Smooth muscle cell of the brain vasculature (primary cell): ENCODE measurements at regions not wholly inside any gene's neighbourhood (a gene's known extent, or its start where the extent isn't known, plus 50 kb on each side); places are given as distances from the start of the nearest gene placed in this dataset.
"Not testable (repeated sequence)": the region's sequence is repeated elsewhere in the genome, so short reads cannot be mapped to it uniquely, and the experiment has no call there.

ENCODE experiments used
- DNase-seq: peaks from one replicate; pipeline ENCODE4 v3.0.0-alpha.2; 2012; ENCODE audit warnings: low read depth, low spot score

GRCh38 chr5:67880876-67881275 is 334.7 kb upstream of the PIK3R1 start:
- DNase-seq = no peak

DNA sequence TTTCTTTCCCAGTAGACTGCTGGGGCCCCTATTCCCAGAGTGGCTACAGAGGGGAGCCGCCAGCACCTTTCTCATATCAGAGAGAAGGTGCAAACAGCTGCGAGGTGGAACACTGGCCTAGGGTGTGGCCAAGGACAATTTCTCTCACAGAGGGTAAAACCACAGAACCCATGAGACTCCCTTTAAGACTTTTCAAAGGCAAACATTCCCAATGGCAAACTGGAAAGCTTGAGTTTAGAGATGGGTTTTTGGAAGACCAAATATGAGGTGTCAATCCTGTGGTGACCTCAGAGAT is 335.1 kb upstream of the PIK3R1 start:
- no peak for DNase-seq

DNA sequence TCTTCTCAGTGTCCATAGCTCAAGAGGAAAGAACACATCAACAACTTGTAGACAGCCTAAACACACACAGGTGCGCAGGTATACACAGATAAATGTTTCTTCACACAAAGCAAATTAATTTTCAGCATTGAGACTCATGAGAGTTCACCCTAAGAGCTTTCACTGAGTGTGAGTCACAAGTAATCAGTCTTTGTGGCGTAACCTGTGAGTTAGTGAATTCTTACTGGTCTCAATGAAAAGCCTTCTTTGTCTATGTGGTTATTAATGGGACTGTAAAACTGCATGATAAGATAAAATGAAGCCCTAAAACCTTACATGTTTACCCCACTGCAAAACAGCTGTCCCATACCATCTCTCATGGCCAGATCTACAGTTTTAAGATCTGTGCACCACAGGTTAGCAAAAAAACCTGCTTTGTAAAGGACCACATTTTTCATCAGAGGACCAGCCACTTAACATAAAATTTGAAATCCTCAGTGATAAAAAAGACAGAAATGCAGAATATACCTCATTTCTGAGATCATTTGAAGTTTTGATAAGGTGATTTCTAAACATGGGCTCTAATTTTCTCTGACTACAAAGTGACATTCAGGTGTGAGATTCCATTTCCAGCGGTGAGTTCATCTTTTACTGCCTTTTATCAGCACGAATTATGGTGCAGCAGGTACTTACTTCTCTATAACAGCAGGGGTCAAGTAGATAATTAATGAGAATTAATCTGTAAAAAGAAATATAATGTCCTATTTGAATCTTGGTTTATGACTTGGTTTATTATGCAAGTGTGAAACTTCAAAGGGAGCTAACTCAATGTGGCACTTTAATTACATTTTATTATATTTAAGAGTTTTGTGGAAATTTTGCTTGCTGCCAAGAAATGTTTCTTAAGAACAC is 335.7 kb upstream of the PIK3R1 start:
- DNase-seq = no peak

DNA sequence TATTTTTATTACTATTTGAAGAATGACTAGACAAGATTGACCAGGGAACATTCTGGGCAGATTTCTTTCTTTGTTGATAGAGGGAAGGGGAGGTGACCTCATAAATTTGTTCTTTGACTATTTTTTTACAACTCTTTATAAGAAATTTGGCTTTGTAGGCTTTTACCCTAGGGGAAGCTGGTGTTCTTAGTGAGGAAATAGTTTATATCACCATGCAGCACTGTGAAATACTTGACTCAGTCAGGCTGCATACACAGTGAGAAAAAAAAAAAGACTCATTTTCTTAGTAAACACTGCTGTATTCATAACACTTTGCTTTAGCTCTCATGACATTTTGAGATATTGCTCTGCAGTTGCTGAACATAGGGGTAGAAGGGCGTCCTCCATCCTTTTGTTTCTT is 336.6 kb upstream of the PIK3R1 start:
- no peak for DNase-seq

DNA sequence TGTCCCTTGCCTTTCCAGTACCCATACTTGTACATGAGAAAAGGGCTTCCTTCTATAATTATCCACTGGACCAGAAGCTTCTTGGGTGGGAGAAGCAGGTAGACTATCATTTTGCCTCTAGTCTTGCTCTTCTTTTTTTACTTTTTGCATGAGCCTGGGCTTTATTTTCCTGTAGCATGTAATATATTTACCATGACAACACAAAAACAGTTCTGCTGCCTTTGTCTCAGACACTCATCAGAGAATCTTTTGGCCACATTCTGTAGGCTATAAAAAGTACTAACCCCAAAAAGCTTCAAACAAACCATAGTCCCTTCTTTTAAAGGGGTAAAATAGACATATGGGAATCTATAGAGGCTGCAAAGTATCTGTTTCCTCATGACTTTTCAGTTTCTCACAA is 339.2 kb upstream of the PIK3R1 start:
- no peak for DNase-seq

DNA sequence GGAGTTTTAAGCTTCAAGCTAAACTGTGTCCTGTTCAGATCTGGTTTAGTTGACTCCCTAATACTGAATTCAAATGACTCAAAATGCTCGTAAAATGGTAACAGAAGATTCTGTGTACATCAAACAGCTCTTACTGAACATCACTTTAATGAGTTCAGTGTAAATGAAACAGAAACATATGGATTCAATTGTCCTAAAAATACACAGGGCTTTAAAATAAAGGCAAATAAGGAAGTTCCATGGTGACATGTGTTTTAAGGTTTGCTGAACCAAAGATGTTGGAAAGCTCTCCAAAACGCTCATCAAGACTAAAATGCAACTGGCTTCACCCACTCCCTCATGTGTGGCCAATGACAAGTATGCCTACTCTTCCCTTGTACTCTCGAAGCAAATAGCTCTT is 340.0 kb upstream of the PIK3R1 start:
- no peak for DNase-seq

- no peak for DNase-seq
Observed at GRCh38 chr5:67873935-67874334, 341.6 kb upstream of the PIK3R1 start.

DNA sequence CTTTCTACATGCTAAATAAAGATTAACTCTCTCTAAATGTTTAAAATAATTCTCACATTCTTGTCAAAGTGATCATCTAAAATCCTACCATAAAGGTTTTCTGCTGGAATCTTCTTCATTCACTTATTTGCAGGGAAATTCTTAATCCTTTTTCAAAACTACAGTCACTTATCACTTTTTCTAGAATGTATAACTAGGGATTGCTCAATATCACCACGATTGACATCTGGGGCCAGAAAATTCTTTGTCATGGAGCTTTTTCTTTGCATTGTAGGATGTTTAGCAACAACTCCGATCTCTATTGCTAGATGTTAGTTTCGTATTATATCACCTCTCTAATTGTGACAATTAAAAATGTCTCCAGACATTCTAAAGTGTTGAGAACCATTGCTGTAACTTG is 344.9 kb upstream of the PIK3R1 start:
- DNase-seq = no peak

GRCh38 chr5:67864335-67864734 is 351.2 kb upstream of the PIK3R1 start:
- not testable (repeated sequence) for DNase-seq

DNA sequence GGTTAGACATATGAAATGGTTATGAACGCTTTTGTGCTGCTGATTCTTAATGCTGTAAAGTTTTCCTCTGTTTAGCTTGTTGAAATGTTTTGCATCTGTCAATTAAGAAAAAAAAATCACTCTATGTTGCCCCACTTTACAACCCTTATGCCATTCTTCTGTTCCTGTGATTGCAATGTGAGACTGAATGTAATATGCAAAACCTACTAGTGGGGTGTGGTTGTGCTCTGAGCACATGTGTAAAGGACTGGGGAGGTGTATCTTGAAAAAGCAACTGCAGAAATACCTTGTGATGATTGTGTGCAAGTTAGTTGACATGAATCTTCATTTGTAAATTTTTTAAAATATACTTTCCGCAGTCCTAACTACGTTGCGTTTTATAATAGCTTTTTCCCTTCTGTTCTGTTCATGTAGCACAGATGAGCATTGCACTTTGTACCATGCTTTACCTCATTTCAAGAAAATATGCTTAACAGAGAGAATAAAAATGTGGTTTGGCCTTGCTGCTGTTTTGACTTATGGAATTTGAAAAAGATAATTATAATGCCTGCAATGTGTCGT is 357.0 kb upstream of the PIK3R1 start:
- DNase-seq = no peak

- no peak for DNase-seq
Observed at GRCh38 chr5:67857502-67857901, 358.1 kb upstream of the PIK3R1 start.

DNA sequence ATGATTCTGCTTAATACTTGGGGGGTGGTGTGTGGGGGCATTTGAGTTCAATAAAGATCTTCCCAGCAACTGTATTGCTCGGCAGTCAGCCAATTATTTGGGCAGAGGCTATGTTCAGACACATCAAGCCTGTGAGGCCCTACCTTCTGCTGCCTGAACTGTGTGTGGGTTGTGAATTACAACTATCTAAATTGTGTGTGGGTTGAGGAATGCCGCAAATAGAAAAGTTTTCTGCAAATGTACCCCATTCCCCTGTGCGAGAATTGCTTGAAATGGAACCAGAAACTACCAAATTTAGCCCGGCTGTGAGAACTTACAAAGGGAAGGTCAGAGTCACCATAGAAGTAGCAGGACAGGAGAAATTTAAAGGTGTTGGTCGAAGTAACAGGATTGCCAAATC is 360.0 kb upstream of the PIK3R1 start:
- DNase-seq = no peak

DNA sequence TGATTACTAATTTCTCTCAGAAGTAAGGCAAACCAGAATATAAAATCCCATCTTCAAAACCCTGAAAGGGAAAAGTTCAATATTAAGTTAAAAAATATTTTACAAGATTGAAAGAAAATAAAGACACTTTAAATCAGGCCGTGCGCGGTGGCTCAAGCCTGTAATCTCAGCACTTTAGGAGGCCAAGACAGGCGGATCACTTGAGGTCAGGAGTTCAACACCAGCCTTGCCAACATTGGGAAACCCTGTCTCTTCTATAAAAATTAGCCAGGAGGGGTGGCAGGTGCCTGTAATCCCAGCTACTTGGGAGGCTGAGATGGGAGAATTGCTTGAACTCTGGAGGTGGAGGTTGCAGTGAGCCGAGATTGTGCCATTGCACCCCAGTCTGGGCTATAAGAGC is 364.6 kb upstream of the PIK3R1 start:
- DNase-seq = not testable (repeated sequence)

DNA sequence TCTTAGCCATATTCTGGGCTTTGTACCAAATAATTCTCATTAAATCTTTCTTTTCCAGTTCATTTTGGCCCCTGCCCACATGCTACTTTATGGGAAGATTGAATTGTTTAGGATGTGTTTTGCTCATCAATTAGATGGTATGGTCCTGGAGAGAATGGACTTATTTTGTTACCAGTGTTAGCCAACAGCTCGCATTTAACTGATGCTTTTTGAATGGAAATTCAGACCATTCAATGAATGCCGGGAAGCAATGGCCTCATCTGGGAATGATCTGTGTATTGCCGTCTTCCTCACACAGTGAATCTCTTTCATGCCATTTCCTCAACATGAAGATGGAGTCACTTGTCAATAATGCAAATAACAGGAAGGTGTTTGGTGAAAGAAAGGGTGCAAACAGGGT is 370.6 kb upstream of the PIK3R1 start:
- no peak for DNase-seq

- DNase-seq = peak; percentile 7
Observed at GRCh38 chr5:67842806-67843205, 372.8 kb upstream of the PIK3R1 start.

- DNase-seq = not testable (repeated sequence)
Observed at GRCh38 chr5:67837225-67837624, 378.3 kb upstream of the PIK3R1 start.

GRCh38 chr5:67836496-67836895 is 379.1 kb upstream of the PIK3R1 start:
- not testable (repeated sequence) for DNase-seq

GRCh38 chr5:67831048-67831447 is 384.5 kb upstream of the PIK3R1 start:
- no peak for DNase-seq

DNA sequence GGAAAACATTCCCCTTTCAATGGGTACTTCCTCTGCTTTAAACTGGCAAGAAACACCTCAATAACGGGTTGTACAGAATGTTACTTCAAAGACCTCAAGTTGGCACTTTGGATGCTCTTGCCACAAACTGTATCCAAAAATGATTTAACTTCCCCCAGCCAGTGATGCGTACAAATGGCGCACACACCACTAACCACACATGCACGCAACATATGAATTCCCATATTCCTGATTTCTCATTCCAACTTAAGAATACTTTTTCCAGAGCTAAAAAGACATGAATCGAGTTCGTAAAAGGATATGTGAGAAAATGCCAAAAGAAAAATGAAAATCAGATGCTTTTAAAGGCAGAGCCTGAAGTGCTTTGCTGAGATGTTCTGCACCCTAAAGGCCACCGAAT is 388.0 kb upstream of the PIK3R1 start:
- no peak for DNase-seq

GRCh38 chr5:67824852-67825251 is 390.7 kb upstream of the PIK3R1 start:
- DNase-seq = no peak

DNA sequence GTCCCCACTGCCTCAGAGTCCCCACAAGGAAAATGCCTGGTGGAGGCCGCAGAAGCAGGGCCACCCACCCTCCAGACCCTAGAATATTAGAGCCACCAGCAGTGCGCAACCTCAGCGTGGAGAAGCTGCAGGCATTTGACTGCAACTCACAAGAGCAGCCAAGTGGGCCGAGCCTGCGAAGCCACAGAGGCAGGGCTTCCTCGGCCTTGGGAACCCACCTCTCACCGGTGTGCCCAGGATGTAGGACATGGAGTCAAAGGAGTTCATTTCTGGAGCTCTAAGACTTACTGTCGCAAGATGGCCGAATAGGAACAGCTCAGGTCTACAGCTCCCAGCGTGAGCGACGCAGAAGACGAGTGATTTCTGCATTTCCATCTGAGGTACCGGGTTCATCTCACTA is 397.9 kb upstream of the PIK3R1 start:
- DNase-seq = no peak

GRCh38 chr5:67816456-67816855 is 399.1 kb upstream of the PIK3R1 start:
- DNase-seq = no peak
